ENCODE measurements at regions not wholly inside any gene's neighbourhood (a gene's known extent, or its start where the extent isn't known, plus 50 kb on each side); places are given as distances from the start of the nearest gene placed in this dataset.
A peak's percentile ranks its signal among the peaks of the same experiment; 100 is the strongest.

DNA sequence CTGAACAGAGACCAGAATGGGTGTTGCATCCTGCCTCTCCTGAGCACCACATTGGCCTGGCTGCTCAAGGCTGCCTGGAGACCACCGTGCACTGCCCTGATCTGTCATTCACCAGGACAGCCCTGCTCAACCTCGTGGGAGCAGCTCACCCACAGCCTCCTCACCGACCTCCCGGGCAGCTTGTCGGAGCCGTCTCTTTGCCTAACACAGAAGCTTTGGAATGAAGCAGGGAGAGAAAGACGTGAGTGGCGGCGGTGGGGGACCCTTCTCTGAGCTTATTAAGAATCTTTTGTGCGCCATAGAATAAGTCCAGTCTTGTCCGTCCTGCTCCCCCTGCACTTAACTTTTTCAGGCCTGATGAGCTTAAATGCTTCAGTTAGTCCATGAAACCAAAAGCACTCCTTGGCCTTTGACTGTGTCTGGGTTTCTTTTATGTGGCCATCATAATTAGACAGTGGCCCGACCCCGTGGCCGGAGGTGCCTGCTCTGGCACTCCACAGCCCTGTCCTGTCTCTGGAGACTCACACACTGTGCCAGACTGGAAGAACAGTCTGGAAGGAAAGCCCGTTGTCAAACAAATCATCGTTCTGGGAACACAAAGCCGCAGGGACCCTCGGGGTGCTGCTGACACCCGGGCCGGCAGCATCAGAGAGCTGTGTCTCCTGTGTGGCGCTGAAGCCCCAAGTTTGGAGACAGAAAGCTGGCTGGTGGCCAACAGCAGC lies 192.8 kb downstream of the BCOR start:
- DNase-seq, result no peak

GRCh38 chrX:39905538-39905891 lies 192.2 kb downstream of the BCOR start:
- DNase-seq, result no peak

GRCh38 chrX:39905946-39906345 lies 191.8 kb downstream of the BCOR start:
- no peak for DNase-seq

GRCh38 chrX:39907964-39908661 lies 189.6 kb downstream of the BCOR start:
- no peak for DNase-seq

DNA sequence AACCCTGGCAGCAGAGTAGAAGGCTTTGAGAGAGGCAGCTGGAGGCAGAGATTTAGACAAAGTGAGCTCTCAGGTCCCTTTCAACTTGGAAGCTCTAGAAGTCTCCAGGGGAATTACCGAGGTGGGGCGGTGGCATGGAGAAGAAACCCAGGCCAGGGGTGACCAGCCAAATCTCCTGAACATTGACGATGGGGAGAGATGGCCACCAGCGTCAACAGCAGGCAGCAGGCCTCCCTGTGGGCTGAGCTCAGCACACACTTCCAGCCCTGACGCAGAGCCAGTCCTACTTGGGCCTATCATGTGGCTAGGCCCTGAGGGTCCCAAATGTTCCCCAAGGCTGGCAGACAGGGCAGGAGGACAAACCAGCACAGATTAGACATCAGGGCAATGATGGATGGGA lies 187.8 kb downstream of the BCOR start:
- no peak for DNase-seq

GRCh38 chrX:39910651-39911050 lies 187.1 kb downstream of the BCOR start:
- no peak for DNase-seq

GRCh38 chrX:39911278-39911897 lies 186.4 kb downstream of the BCOR start:
- DNase-seq, result no peak

DNA sequence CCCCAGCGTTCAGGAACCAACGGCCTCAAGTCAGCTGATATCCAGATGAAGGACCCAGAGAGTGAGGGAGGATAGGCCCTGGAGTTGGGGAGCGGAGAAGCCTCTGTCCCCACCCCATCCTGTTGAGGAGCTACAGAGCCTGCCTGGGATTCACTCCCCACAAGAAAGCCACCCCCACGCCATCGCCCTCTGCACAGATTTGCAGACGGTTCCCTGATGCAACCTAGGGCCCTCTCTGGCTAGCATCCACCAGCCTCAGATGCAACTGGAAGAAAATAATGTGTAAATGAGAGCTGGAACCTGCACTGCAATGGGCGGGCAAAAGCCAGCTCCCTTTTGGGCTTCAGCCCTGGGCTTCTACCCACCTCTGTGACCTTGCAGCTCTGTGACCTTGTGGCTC lies 185.6 kb downstream of the BCOR start:
- no peak for DNase-seq

DNA sequence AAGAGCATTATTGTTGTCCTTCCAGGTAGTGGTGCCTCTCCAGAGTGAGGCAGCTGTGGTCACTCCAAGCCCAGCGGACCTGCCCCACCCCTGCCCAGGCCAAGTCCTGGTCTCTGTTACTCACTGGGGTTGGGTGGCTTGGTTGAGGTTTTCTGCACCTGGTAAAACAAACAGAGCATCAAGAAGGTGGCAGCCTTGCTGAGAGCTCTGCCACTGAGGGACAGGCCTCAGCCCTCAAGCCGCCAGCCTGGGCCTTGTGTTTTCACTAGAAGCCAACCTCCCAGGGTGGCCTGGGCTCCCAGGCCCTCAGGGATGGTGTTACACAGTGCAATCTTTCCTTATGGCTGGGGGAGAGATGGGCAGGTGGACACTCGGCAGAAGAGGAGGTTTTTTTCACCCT lies 182.7 kb downstream of the BCOR start:
- DNase-seq, result no peak

GRCh38 chrX:39915596-39915995 lies 182.2 kb downstream of the BCOR start:
- DNase-seq, result no peak

DNA sequence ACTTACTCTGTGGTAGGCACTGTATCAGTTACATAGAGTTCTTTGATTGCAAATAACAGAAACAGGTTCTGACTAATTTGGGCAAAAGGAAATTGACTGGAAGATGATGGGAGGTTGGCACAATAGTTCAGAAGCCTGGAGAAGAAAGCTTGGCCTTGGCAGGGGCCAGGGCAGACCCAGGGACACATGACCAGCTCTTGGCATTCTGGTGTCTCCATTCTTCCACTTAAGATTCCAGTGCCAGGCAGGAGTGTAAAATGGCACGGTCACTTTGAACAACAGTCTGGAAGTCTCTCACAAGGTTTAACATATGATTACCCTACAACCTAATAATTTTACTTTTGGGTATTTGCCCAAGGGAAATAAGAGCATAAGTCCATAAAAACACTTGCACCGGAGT lies 175.9 kb downstream of the BCOR start:
- DNase-seq, result no peak

- DNase-seq, result no peak
These were observed 175.3 kb downstream of the BCOR start for GRCh38 chrX:39922488-39922887.

- DNase-seq, result no peak
These were observed 174.8 kb downstream of the BCOR start for GRCh38 chrX:39922926-39923325.

GRCh38 chrX:39927380-39927779 lies 170.4 kb downstream of the BCOR start:
- no peak for DNase-seq

- DNase-seq, result no peak
These were observed 168.9 kb downstream of the BCOR start for GRCh38 chrX:39928704-39929378.

DNA sequence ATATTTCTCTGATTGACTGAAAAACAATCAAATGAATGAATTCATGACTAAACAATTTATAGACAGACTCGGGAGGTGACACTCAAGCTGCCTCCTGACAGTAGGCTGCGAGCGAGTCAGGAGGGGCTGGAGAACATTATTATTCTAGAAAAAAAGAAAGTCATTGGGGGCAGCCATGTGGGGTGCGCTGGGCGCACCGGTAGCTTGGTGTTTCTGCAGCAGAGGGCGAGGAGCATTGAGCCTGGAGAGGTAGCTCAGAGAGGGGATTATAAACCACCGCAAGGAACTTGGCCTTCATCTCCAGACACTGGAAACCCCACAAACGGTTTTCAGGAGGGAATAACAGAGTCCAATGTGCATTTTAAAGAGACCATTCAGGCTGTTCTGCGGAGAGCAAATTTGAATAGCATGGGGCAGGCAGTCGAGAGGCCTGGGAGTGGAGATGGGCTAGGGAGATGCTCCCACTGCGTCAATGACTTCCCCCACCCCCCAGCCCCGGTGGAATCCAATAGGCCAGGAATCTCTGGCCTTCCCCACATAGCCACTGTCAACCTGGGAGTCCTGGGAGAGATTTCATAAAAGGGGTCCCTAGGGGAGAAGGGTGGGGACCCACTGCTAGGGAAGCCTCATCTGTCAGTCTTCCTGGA lies 168.3 kb downstream of the BCOR start:
- DNase-seq, result no peak

GRCh38 chrX:39930786-39931528 lies 166.8 kb downstream of the BCOR start:
- DNase-seq, result no peak

GRCh38 chrX:39931529-39932282 lies 166.1 kb downstream of the BCOR start:
- DNase-seq, result no peak

GRCh38 chrX:39935411-39936064 lies 162.2 kb downstream of the BCOR start:
- DNase-seq, result no peak

DNA sequence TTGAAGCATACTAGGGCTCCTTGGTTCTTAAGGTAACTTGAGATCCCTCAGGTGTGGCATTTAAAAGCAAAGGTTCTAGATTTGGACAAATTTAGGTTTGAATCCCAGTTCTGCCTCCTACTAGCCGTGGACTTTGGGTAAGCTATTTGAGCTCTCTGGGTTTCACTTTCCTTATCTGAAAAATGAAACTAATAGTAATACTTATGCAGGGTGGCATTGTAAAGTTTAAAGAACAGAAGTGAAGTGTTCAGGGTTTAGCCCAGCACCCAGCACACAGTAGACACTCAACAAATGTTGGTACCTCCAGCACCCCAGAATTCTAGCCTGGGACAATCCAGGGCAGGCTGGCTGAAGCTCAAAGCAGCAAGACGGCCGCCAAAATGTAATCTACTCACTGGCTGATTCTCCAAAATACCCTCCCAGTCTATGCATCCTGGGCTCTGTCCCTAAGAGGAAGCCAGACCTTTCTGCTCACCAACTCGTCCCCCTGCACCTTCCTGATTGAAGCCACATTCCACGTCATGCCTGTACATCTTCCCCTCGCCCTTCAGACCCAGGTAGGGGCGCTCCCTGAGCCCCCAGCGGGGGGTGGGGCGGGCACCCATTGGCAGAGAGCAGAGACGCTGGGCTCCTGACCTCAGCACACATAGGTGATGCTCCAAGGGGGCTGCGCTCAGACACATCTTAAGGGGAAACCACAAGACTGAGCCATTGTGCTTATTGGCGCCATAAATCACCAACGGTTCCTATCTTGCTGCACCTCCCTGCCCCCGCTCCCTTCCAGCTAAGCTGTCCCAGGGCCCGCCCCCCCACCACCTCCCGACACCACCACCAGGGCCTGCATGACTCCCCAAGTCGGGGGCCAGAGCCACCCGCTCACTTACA lies 160.6 kb downstream of the BCOR start:
- DNase-seq, result peak; percentile 71
